H1 (cell line): ENCODE measurements at regions not wholly inside any gene's neighbourhood (a gene's known extent, or its start where the extent isn't known, plus 50 kb on each side); places are given as distances from the start of the nearest gene placed in this dataset.

Source experiments
- CTCF ChIA-PET: fragments of 300-600 bp; sonication (Branson Sonifier 250); formaldehyde crosslinking; loops from one replicate; lab custom pipeline; 2021; ENCODE audit not compliant: partially characterized antibody; lab: Charles Lee
- POLR2A ChIA-PET: fragments of 300-600 bp; sonication (Branson Sonifier 250); formaldehyde crosslinking; loops from one replicate; lab custom pipeline; 2021; ENCODE audit warnings: inconsistent platforms; ENCODE audit not compliant: partially characterized antibody; lab: Charles Lee
- DNase-seq, 2 experiments: peaks; one replicate each; pipeline versions ENCODE4 v3.0.0 to v3.0.0-alpha.2; 2010 to 2022; ENCODE audit warnings: low spot score in 2 of 2, low read depth in 1 of 2, mixed read lengths in 1 of 2
- FAIRE-seq: peaks from 2 replicates; lab custom pipeline; 2011; peaks lifted over from hg19 to GRCh38; lab: Jason Lieb, UNC
- H2AFZ ChIP-seq: 2 replicates; pipeline ENCODE4 v1.8.1; 2012; ENCODE audit warnings: low read length, inconsistent platforms
- H2AK5ac ChIP-seq: 2 replicates; pipeline ENCODE4 v1.6.1; 2013; ENCODE audit warnings: low read depth, low read length
- H2BK120ac ChIP-seq: replicated peaks from 2 replicates; pipeline ENCODE3; 2013; ENCODE audit warnings: low read depth, low read length, inconsistent platforms
- H2BK12ac ChIP-seq: 2 replicates; pipeline ENCODE4 v1.6.1; 2013; ENCODE audit warnings: low read depth, low read length
- H2BK15ac ChIP-seq: 2 replicates; pipeline ENCODE4 v1.6.1; 2013; ENCODE audit warnings: low read length
- H2BK20ac ChIP-seq: 2 replicates; pipeline ENCODE4 v1.6.1; 2013; ENCODE audit warnings: low read length
- H2BK5ac ChIP-seq: 2 replicates; pipeline ENCODE4 v1.6.1; 2013; ENCODE audit warnings: low read depth, low read length
- H3K14ac ChIP-seq: 2 replicates; pipeline ENCODE4 v1.6.1; 2013; ENCODE audit warnings: inconsistent platforms; ENCODE audit not compliant: insufficient read length
- H3K18ac ChIP-seq: 2 replicates; pipeline ENCODE4 v1.6.1; 2013; ENCODE audit warnings: low read length; ENCODE audit errors: extremely low read depth
- H3K23ac ChIP-seq: 2 replicates; pipeline ENCODE4 v1.6.1; 2013; ENCODE audit warnings: inconsistent platforms; ENCODE audit not compliant: insufficient read length
- H3K23me2 ChIP-seq: 2 replicates; pipeline ENCODE4 v1.6.1; 2013; ENCODE audit warnings: low read depth, low read length
- H3K27ac ChIP-seq: 2 replicates; pipeline ENCODE4 v1.6.1; 2011; ENCODE audit warnings: low read depth, low read length, inconsistent platforms
- H3K27me3 ChIP-seq, 4 experiments: replicated peaks in 1 of 4; 1 replicate in 1 of 4; 2 replicates in 3 of 4; pipeline versions ENCODE4 v1.6.1 to v1.8.1; 2011 to 2013; ENCODE audit warnings: low read length in 3 of 4, mild to moderate bottlenecking in 3 of 4, inconsistent platforms in 2 of 4, mixed read lengths in 2 of 4, moderate library complexity in 1 of 4; ENCODE audit not compliant: control insufficient read depth in 3 of 4, insufficient read depth in 3 of 4; ENCODE audit errors: extremely low read depth in 1 of 4
- H3K36me3 ChIP-seq, 4 experiments: 2 replicates each; pipeline versions ENCODE4 v1.6.1 to v1.8.1; 2011 to 2013; ENCODE audit warnings: mild to moderate bottlenecking in 4 of 4, low read length in 3 of 4, moderate library complexity in 2 of 4, control low read depth in 1 of 4, inconsistent platforms in 1 of 4; ENCODE audit not compliant: insufficient read depth in 4 of 4, control insufficient read depth in 2 of 4
- H3K4ac ChIP-seq: replicated peaks from 2 replicates; pipeline ENCODE3; 2013; ENCODE audit warnings: low read length, low read depth, mixed read lengths, inconsistent platforms; ENCODE audit not compliant: insufficient read length
- H3K4me1 ChIP-seq, 4 experiments: replicated peaks in 1 of 4; 1 replicate in 1 of 4; 2 replicates in 3 of 4; pipeline versions ENCODE4 v1.6.1 to v1.8.1; 2011 to 2013; ENCODE audit warnings: low read length in 3 of 4, inconsistent platforms in 2 of 4, mixed read lengths in 1 of 4; ENCODE audit not compliant: insufficient read depth in 4 of 4, control insufficient read depth in 3 of 4
- H3K4me2 ChIP-seq, 2 experiments: 2 replicates each; pipeline versions ENCODE4 v1.6.1 to v1.8.1; 2011 to 2013; ENCODE audit warnings: low read depth in 2 of 2, low read length in 2 of 2, control low read depth in 1 of 2, inconsistent platforms in 1 of 2, mild to moderate bottlenecking in 1 of 2; ENCODE audit not compliant: insufficient read depth in 1 of 2
- H3K4me3 ChIP-seq, 4 experiments: fragments of 200-600, 300-600 bp in 1 of 4; sonication (generic), shearing (Covaris generic), sonication (Bioruptor Twin) in 1 of 4; 2 replicates each; pipeline versions ENCODE4 v1.5.1 to v1.8.1; 2011 to 2016; ENCODE audit warnings: low read length in 4 of 4, low read depth in 3 of 4, control low read depth in 2 of 4, inconsistent platforms in 2 of 4, mild to moderate bottlenecking in 2 of 4, mixed read lengths in 1 of 4, moderate library complexity in 1 of 4; ENCODE audit not compliant: insufficient read depth in 2 of 4; ENCODE audit errors: extremely low read depth in 1 of 4
- H3K56ac ChIP-seq: replicated peaks from 2 replicates; pipeline ENCODE3; 2013; ENCODE audit warnings: low read depth, mild to moderate bottlenecking, mixed read lengths, low read length, inconsistent platforms; ENCODE audit not compliant: insufficient read length
- H3K79me1 ChIP-seq: 2 replicates; pipeline ENCODE4 v1.6.1; 2013; ENCODE audit warnings: low read depth, low read length, control low read depth
- H3K79me2 ChIP-seq, 2 experiments: 2 replicates each; pipeline versions ENCODE4 v1.6.1 to v1.8.1; 2012 to 2013; ENCODE audit warnings: low read length in 2 of 2, mild to moderate bottlenecking in 2 of 2, inconsistent platforms in 1 of 2; ENCODE audit not compliant: insufficient read depth in 2 of 2, control insufficient read depth in 1 of 2
- H3K9ac ChIP-seq, 4 experiments: replicated peaks in 1 of 4; 1 replicate in 1 of 4; 2 replicates in 3 of 4; pipeline versions ENCODE4 v1.6.1 to v1.8.1; 2011 to 2013; ENCODE audit warnings: low read depth in 3 of 4, low read length in 3 of 4, control low read depth in 2 of 4, mild to moderate bottlenecking in 2 of 4, moderate library complexity in 2 of 4, inconsistent platforms in 1 of 4; ENCODE audit errors: extremely low read depth in 1 of 4
- H3K9me3 ChIP-seq, 2 experiments: 2 replicates each; pipeline versions ENCODE4 v1.6.1 to v1.8.1; 2012 to 2013; ENCODE audit warnings: mild to moderate bottlenecking in 2 of 2, moderate library complexity in 2 of 2, control low read depth in 1 of 2, inconsistent platforms in 1 of 2, low read depth in 1 of 2, low read length in 1 of 2, mixed read lengths in 1 of 2; ENCODE audit not compliant: insufficient read depth in 2 of 2
- H4K20me1 ChIP-seq, 2 experiments: replicated peaks in 1 of 2; 2 replicates each; pipeline versions ENCODE3 to v1.8.1; 2011 to 2013; ENCODE audit warnings: inconsistent platforms in 2 of 2, low read length in 2 of 2, mild to moderate bottlenecking in 1 of 2; ENCODE audit not compliant: insufficient read depth in 2 of 2, control insufficient read depth in 1 of 2
- H4K5ac ChIP-seq: 2 replicates; pipeline ENCODE4 v1.6.1; 2013; ENCODE audit warnings: low read length, low read depth, mixed read lengths, inconsistent platforms; ENCODE audit not compliant: insufficient read length
- H4K8ac ChIP-seq: 2 replicates; pipeline ENCODE4 v1.8.0; 2013; ENCODE audit warnings: mild to moderate bottlenecking, moderate library complexity, low read length, inconsistent platforms; ENCODE audit not compliant: insufficient read depth; ENCODE audit errors: extremely low read depth
- H4K91ac ChIP-seq: replicated peaks from 2 replicates; pipeline ENCODE3; 2013; ENCODE audit warnings: low read length, mixed read lengths, inconsistent platforms; ENCODE audit not compliant: insufficient read length
- CEBPB ChIP-seq: IDR thresholded peaks from 2 replicates; pipeline ENCODE4 v1.6.1; 2012; ENCODE audit warnings: low read depth, low read length
- CHD1 ChIP-seq: IDR thresholded peaks from 2 replicates; pipeline ENCODE4 v1.6.1; 2012; ENCODE audit warnings: low read depth, low read length, improper control_type of control experiment
- CTBP2 ChIP-seq: IDR thresholded peaks from 2 replicates; pipeline ENCODE4 v1.7.0; 2011; ENCODE audit warnings: borderline replicate concordance, mild to moderate bottlenecking, moderate library complexity, mixed read lengths, low read length; ENCODE audit not compliant: insufficient read depth, insufficient read length
- EGR1 ChIP-seq: IDR thresholded peaks from 2 replicates; pipeline ENCODE4 v1.6.1; 2011; ENCODE audit warnings: low read depth, low read length, borderline replicate concordance
- JUND ChIP-seq: IDR thresholded peaks from 2 replicates; pipeline ENCODE4 v1.6.1; 2011; ENCODE audit warnings: mild to moderate bottlenecking, improper control_type of control experiment, low read length
- RNF2 ChIP-seq: fragments of 200-900, 300-1000 bp; sonication (generic); IDR thresholded peaks from 2 replicates; pipeline ENCODE4 v1.7.1; 2016; ENCODE audit warnings: borderline replicate concordance, low read depth, mild to moderate bottlenecking, antibody characterized with exemption, low read length; ENCODE audit not compliant: poor library complexity, severe bottlenecking; ENCODE audit errors: missing control alignments
- SIN3A ChIP-seq, 2 experiments: IDR thresholded peaks in 1 of 2; conservative IDR thresholded peaks in 1 of 2; 2 replicates each; pipeline ENCODE4 v1.6.1; 2011 to 2012; ENCODE audit warnings: low read length in 2 of 2, improper control_type of control experiment in 1 of 2, low read depth in 1 of 2, mild to moderate bottlenecking in 1 of 2
- SIRT6 ChIP-seq: IDR thresholded peaks from one replicate; pipeline ENCODE4 v1.7.1; 2012; ENCODE audit warnings: low read length, inconsistent platforms
- TAF7 ChIP-seq: optimal IDR thresholded peaks from 2 replicates; pipeline ENCODE3; 2011; ENCODE audit warnings: low read depth, mild to moderate bottlenecking, inconsistent platforms, low read length, moderate library complexity, borderline replicate concordance
- TCF12 ChIP-seq: IDR thresholded peaks from 2 replicates; pipeline ENCODE4 v1.6.1; 2011; ENCODE audit warnings: low read depth, mild to moderate bottlenecking, low read length
- USF2 ChIP-seq: IDR thresholded peaks from 2 replicates; pipeline ENCODE4 v1.6.1; 2011; ENCODE audit warnings: low read length, improper control_type of control experiment
- WGBS, 2 experiments: shearing (Covaris generic) in 1 of 2; methylation state at CpG; one replicate each; pipeline versions ENCODE4 v1.1.6 to v1.1.7; 2013 to 2015; ENCODE audit warnings: low lambda C conversion rate in 2 of 2, mixed read lengths in 2 of 2, inconsistent platforms in 1 of 2, low coverage in 1 of 2, missing lambda C conversion rate in 1 of 2; ENCODE audit not compliant: insufficient replicate concordance in 2 of 2, insufficient coverage in 1 of 2, insufficient read length in 1 of 2; ENCODE audit errors: extremely low coverage in 1 of 2, missing lambda C conversion rate in 1 of 2; 5-methylcytosine and 5-hydroxymethylcytosine counted together

GRCh38 chr7:3192669-3193068 is 108.4 kb upstream of the SDK1 start:
- DNase-seq: no peak
- Histone ChIP-seq H2BK12ac (peak overlapping the region; percentile 90), H2BK120ac (peak overlapping the region; percentile 41), H4K5ac (no peak overlapping the region), H3K4ac (peak overlapping the region; percentile 47), H3K9ac (no peak overlapping the region), H2BK15ac (peak overlapping the region; percentile 61; the same call in 1 of the 2 replicates), H3K23me2 (no peaks in the 10 kb centered on the region; the same call in 1 of the 2 replicates), H4K8ac (no peak overlapping the region), H3K27ac (no peak overlapping the region), H2BK20ac (peak overlapping the region; percentile 97; the same call in 1 of the 2 replicates), H3K79me2 (no peaks in the 10 kb centered on the region), H3K18ac (peak overlapping the region; percentile 68; the same call in 1 of the 2 replicates), H3K27me3 (no peaks in the 10 kb centered on the region), H4K91ac (peak overlapping the region; percentile 91), H3K23ac (no peak overlapping the region), H3K4me3 (no peak overlapping the region), H3K14ac (no peak overlapping the region), H3K36me3 (no peaks in the 10 kb centered on the region), H3K4me1 (peaks cover 5 to 20% (median 18%) of the 10 kb centered on the region in 4 experiments; a peak in 6 of 7 replicates), H4K20me1 (no peaks in the 10 kb centered on the region), H2AFZ (no peak overlapping the region), H2BK5ac (peak overlapping the region; percentile 95; the same call in 1 of the 2 replicates), H3K79me1 (no peaks in the 10 kb centered on the region), H2AK5ac (peak overlapping the region; percentile 87), H3K9me3 (peaks cover 0 to 8% of the 10 kb centered on the region in 2 experiments; a peak in 1 of 4 replicates), H3K56ac (no peak overlapping the region), H3K4me2 (no peak overlapping the region)
- POLR2A ChIA-PET: interaction anchor here (1.2 kb wide), 1 partner anchor 327 kb away, joined by 3 read pairs; no protein-coding TSS in a partner anchor
- no peak for FAIRE-seq
- CTCF ChIA-PET: interaction anchor here (0.6 to 2.2 kb wide), 4 partner anchors 9 to 41 kb away, joined by 4 to 5 read pairs (median 4); no protein-coding TSS in a partner anchor
- 85% methylated on average over 4 of the region's 4 CpGs; no CpG with 5 or more reads in 1 of the 2 experiments for WGBS, 2 experiments
- no peak for TF ChIP-seq USF2
- no peak for TF ChIP-seq EGR1
- TF ChIP-seq CEBPB: no peak
- no peak for TF ChIP-seq JUND
- no peak for TF ChIP-seq TAF7
- no peak for TF ChIP-seq CHD1
- no peak for TF ChIP-seq SIN3A (conservative IDR thresholded peaks at IDR 0.05 in 1 of 2, IDR thresholded peaks at IDR 0.05 in 1 of 2; ENCODE audit: low read depth in 1 of 2, low read length in 2 of 2)
- TF ChIP-seq SIRT6: no peak
- TF ChIP-seq CTBP2: no peak
- TF ChIP-seq TCF12: no peak
- no peak for TF ChIP-seq RNF2
